Naive thymus-derived CD8-positive, alpha-beta T cell (primary cell): ENCODE measurements at regions not wholly inside any gene's neighbourhood (a gene's known extent, or its start where the extent isn't known, plus 50 kb on each side); places are given as distances from the start of the nearest gene placed in this dataset.

ENCODE experiments used
- ATAC-seq, 2 donors: fragments of 150-1000 bp; cut with Tn5 transposase in 1 of 2; sonication (Bioruptor Pico), chemical (Tn5 transposase) in 1 of 2; 1 replicate in 1 of 2; 2 replicates in 1 of 2; pipeline ENCODE4 v1.10.0; 2021; ENCODE audit warnings: mild to moderate bottlenecking in 2 of 2, moderate library complexity in 2 of 2
- POLR2A ChIA-PET: fragments of 350-600 bp; sonication (Branson Sonifier 250); formaldehyde crosslinking; loops from one replicate; lab custom pipeline; 2021; ENCODE audit warnings: antibody characterized with exemption; lab: Charles Lee
- DNase-seq, 10 donors: peaks; one replicate each; pipeline versions ENCODE4 v3.0.0 to v3.0.0-alpha.2; 2020 to 2022
- H3K27ac Mint-ChIP-seq, 10 donors: one replicate each; pipeline ENCODE4 v1.8.0; 2020 to 2022; ENCODE audit warnings: mild to moderate bottlenecking in 10 of 10, mixed read lengths in 10 of 10, moderate library complexity in 4 of 10, inconsistent platforms in 1 of 10
- H3K27me3 Mint-ChIP-seq, 5 donors: one replicate each; pipeline ENCODE4 v1.8.0; 2021 to 2022; ENCODE audit warnings: mixed read lengths in 5 of 5
- H3K36me3 Mint-ChIP-seq, 3 donors: one replicate each; pipeline ENCODE4 v1.8.0; 2020 to 2022; ENCODE audit warnings: mixed read lengths in 3 of 3, mild to moderate bottlenecking in 2 of 3, inconsistent platforms in 1 of 3
- H3K4me1 Mint-ChIP-seq, 4 donors: one replicate each; pipeline ENCODE4 v1.8.0; 2021 to 2022; ENCODE audit warnings: mixed read lengths in 4 of 4
- H3K4me3 Mint-ChIP-seq, 10 donors: one replicate each; pipeline ENCODE4 v1.8.0; 2020 to 2022; ENCODE audit warnings: mild to moderate bottlenecking in 10 of 10, mixed read lengths in 10 of 10, moderate library complexity in 6 of 10, inconsistent platforms in 1 of 10
- H3K9me3 Mint-ChIP-seq, 9 donors: one replicate each; pipeline ENCODE4 v1.8.0; 2020 to 2022; ENCODE audit warnings: mixed read lengths in 9 of 9, mild to moderate bottlenecking in 3 of 9, inconsistent platforms in 1 of 9, moderate library complexity in 1 of 9

- no peak overlapping the region for H3K27ac Mint-ChIP-seq
- POLR2A ChIA-PET, result no interaction called here
- ATAC-seq, result no peak
- H3K4me3 Mint-ChIP-seq, result no peak overlapping the region
- peaks cover 0 to 5% (median 0%) of the 10 kb centered on the region in 3 donors for H3K36me3 Mint-ChIP-seq
- H3K9me3 Mint-ChIP-seq, result peaks cover 0 to 16% (median 10%) of the 10 kb centered on the region in 9 donors
- no peaks in the 10 kb centered on the region for H3K27me3 Mint-ChIP-seq
- no peaks in the 10 kb centered on the region for H3K4me1 Mint-ChIP-seq
- no peak for DNase-seq
Measured at GRCh38 chr11:97956904-97957303, 1063.8 kb upstream of the CNTN5 start.

GRCh38 chr11:97961431-97961830 lies 1059.3 kb upstream of the CNTN5 start:
- H3K4me3 Mint-ChIP-seq, result no peak overlapping the region
- ATAC-seq (no peak), DNase-seq (no peak)
- H3K4me1 Mint-ChIP-seq, result no peaks in the 10 kb centered on the region
- no peak overlapping the region for H3K27ac Mint-ChIP-seq
- no peaks in the 10 kb centered on the region for H3K27me3 Mint-ChIP-seq
- H3K36me3 Mint-ChIP-seq, result no peaks in the 10 kb centered on the region
- POLR2A ChIA-PET, result no interaction called here
- peaks cover 0 to 22% (median 9%) of the 10 kb centered on the region in 9 donors for H3K9me3 Mint-ChIP-seq

- peaks cover 0 to 27% (median 9%) of the 10 kb centered on the region in 9 donors for H3K9me3 Mint-ChIP-seq
- H3K27me3 Mint-ChIP-seq, result no peaks in the 10 kb centered on the region
- POLR2A ChIA-PET, result no interaction called here
- no peaks in the 10 kb centered on the region for H3K4me1 Mint-ChIP-seq
- ATAC-seq (no peak), DNase-seq (no peak)
- no peak overlapping the region for H3K4me3 Mint-ChIP-seq
- no peaks in the 10 kb centered on the region for H3K36me3 Mint-ChIP-seq
- H3K27ac Mint-ChIP-seq, result no peak overlapping the region
Measured at GRCh38 chr11:97962758-97963157, 1058.0 kb upstream of the CNTN5 start.

- DNase-seq, result no peak
- no peaks in the 10 kb centered on the region for H3K27me3 Mint-ChIP-seq
- no peak for ATAC-seq
- H3K36me3 Mint-ChIP-seq, result no peaks in the 10 kb centered on the region
- H3K4me1 Mint-ChIP-seq, result no peaks in the 10 kb centered on the region
- POLR2A ChIA-PET, result no interaction called here
- H3K27ac Mint-ChIP-seq, result no peak overlapping the region
- H3K4me3 Mint-ChIP-seq, result no peak overlapping the region
- H3K9me3 Mint-ChIP-seq, result peaks cover 0 to 25% (median 9%) of the 10 kb centered on the region in 9 donors
Measured at GRCh38 chr11:97963528-97964331, 1057.0 kb upstream of the CNTN5 start.

- Mint-ChIP-seq H3K27ac (no peak overlapping the region), H3K4me1 (no peaks in the 10 kb centered on the region), H3K36me3 (no peaks in the 10 kb centered on the region), H3K4me3 (no peak overlapping the region), H3K27me3 (no peaks in the 10 kb centered on the region), H3K9me3 (peaks cover 0 to 19% (median 9%) of the 10 kb centered on the region in 9 donors)
- ATAC-seq, result no peak
- DNase-seq, result no peak
- POLR2A ChIA-PET, result no interaction called here
Measured at GRCh38 chr11:97964332-97965004, 1056.3 kb upstream of the CNTN5 start.

GRCh38 chr11:97965849-97966646 lies 1054.7 kb upstream of the CNTN5 start:
- Mint-ChIP-seq H3K27me3 (no peaks in the 10 kb centered on the region), H3K4me3 (no peak overlapping the region), H3K4me1 (no peaks in the 10 kb centered on the region), H3K36me3 (no peaks in the 10 kb centered on the region), H3K27ac (no peak overlapping the region), H3K9me3 (peaks cover 0 to 24% (median 6%) of the 10 kb centered on the region in 9 donors)
- no peak for DNase-seq
- no peak for ATAC-seq
- POLR2A ChIA-PET, result no interaction called here

- POLR2A ChIA-PET, result no interaction called here
- Mint-ChIP-seq H3K36me3 (no peaks in the 10 kb centered on the region), H3K4me1 (no peaks in the 10 kb centered on the region), H3K4me3 (no peak overlapping the region), H3K27ac (no peak overlapping the region), H3K27me3 (no peaks in the 10 kb centered on the region), H3K9me3 (peaks cover 0 to 24% (median 6%) of the 10 kb centered on the region in 9 donors)
- ATAC-seq (no peak), DNase-seq (no peak)
Measured at GRCh38 chr11:97966901-97967300, 1053.8 kb upstream of the CNTN5 start.

GRCh38 chr11:97968071-97968470 lies 1052.7 kb upstream of the CNTN5 start:
- POLR2A ChIA-PET, result no interaction called here
- DNase-seq (no peak), ATAC-seq (no peak)
- no peaks in the 10 kb centered on the region for H3K27me3 Mint-ChIP-seq
- H3K9me3 Mint-ChIP-seq, result peaks cover 0 to 19% (median 5%) of the 10 kb centered on the region in 9 donors
- no peaks in the 10 kb centered on the region for H3K36me3 Mint-ChIP-seq
- H3K4me3 Mint-ChIP-seq, result peak overlapping the region in 1 of 10 donors; percentile 13
- H3K27ac Mint-ChIP-seq, result no peak overlapping the region
- no peaks in the 10 kb centered on the region for H3K4me1 Mint-ChIP-seq

GRCh38 chr11:97972731-97973130 lies 1048.0 kb upstream of the CNTN5 start:
- ATAC-seq (no peak), DNase-seq (no peak)
- Mint-ChIP-seq H3K27ac (no peak overlapping the region), H3K27me3 (no peaks in the 10 kb centered on the region), H3K36me3 (no peaks in the 10 kb centered on the region), H3K4me3 (no peak overlapping the region), H3K9me3 (peaks cover 0 to 10% (median 0%) of the 10 kb centered on the region in 9 donors), H3K4me1 (no peaks in the 10 kb centered on the region)
- POLR2A ChIA-PET, result no interaction called here

- Mint-ChIP-seq H3K4me1 (no peaks in the 10 kb centered on the region), H3K27me3 (no peaks in the 10 kb centered on the region), H3K4me3 (no peak overlapping the region), H3K9me3 (peaks cover 0 to 10% (median 0%) of the 10 kb centered on the region in 9 donors), H3K36me3 (no peaks in the 10 kb centered on the region), H3K27ac (no peak overlapping the region)
- POLR2A ChIA-PET, result no interaction called here
- ATAC-seq (no peak), DNase-seq (no peak)
Measured at GRCh38 chr11:97973352-97973857, 1047.3 kb upstream of the CNTN5 start.

- Mint-ChIP-seq H3K4me1 (no peaks in the 10 kb centered on the region), H3K27me3 (no peaks in the 10 kb centered on the region)
Measured at GRCh38 chr11:97974798-97975498, 1045.8 kb upstream of the CNTN5 start.

GRCh38 chr11:97977726-97978125 lies 1043.0 kb upstream of the CNTN5 start:
- DNase-seq (no peak), ATAC-seq (no peak)
- Mint-ChIP-seq H3K4me1 (no peaks in the 10 kb centered on the region), H3K27me3 (no peaks in the 10 kb centered on the region), H3K36me3 (peaks cover 0 to under 1% (median 0%) of the 10 kb centered on the region in 3 donors), H3K4me3 (no peak overlapping the region), H3K9me3 (peaks cover 0 to 17% (median 0%) of the 10 kb centered on the region in 9 donors), H3K27ac (no peak overlapping the region)
- POLR2A ChIA-PET, result no interaction called here

More at GRCh38 chr11:97974798-97975498, 1045.8 kb upstream of the CNTN5 start:
- Mint-ChIP-seq H3K36me3 (no peaks in the 10 kb centered on the region), H3K9me3 (peaks cover 0 to 14% (median 0%) of the 10 kb centered on the region in 9 donors), H3K4me3 (no peak overlapping the region), H3K27ac (no peak overlapping the region)
- POLR2A ChIA-PET, result no interaction called here
- DNase-seq, result no peak
- ATAC-seq, result no peak
